ENCODE measurements at regions not wholly inside any gene's neighbourhood (a gene's known extent, or its start where the extent isn't known, plus 50 kb on each side); places are given as distances from the start of the nearest gene placed in this dataset.

DNA sequence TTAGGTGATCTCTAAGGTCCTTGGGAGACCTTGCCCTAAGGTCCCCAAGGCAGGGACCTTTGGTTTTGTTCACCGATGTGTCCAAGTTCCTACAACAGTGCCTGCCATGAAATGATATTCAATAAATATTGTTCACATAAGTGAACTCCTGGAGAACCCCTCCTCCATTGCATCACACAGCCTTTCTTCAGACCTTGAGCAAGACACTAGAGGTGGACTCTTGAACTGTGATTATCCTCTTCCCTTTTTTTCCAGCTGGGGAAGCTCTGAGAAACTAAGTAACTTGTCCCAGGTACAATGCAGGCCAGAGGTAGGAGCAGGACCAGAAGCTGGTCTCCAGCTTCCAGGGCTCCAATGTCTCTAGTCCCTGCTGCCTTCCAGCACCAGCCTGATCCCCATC lies 76.6 kb upstream of the LMO1 start:
- in situ Hi-C loops (cut with HindIII; ENCODE audit: low sequenced_read_pairs), result no loop called here
- no peak overlapping the region for H3K4me3 ChIP-seq (ENCODE audit: low read depth, low read length)
- no peak for TF ChIP-seq CTCF (IDR thresholded peaks at IDR 0.05; ENCODE audit: low read depth, low read length)
- DNase-seq (ENCODE audit: low read depth, low spot score), result no peak

DNA sequence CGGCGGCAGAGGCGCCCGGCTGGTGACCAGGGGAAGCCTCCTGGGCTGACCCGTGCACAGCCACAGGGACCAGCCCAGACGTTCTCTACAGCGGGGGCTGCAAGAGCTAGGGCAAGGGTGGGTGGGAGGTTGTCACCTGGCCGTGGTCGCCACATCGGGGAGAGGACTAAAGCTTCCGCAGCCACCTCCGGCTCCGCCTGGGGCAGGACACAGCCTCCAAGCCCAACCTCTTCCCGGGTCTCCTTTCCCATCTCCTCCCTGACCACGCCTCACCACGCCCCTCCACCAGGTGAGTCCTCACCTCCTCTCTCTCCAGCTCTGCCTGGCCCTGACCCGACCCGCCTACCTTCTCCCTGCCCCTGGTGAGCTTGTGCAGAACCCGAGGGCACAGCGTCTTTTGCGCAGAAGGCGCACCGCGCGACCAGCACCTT lies 75.9 kb upstream of the LMO1 start:
- no peak for DNase-seq (ENCODE audit: low read depth, low spot score)
- no peak overlapping the region for H3K4me3 ChIP-seq (ENCODE audit: low read depth, low read length)
- no peak for TF ChIP-seq CTCF (IDR thresholded peaks at IDR 0.05; ENCODE audit: low read depth, low read length)
- in situ Hi-C loops (cut with HindIII; ENCODE audit: low sequenced_read_pairs), result no loop called here

DNA sequence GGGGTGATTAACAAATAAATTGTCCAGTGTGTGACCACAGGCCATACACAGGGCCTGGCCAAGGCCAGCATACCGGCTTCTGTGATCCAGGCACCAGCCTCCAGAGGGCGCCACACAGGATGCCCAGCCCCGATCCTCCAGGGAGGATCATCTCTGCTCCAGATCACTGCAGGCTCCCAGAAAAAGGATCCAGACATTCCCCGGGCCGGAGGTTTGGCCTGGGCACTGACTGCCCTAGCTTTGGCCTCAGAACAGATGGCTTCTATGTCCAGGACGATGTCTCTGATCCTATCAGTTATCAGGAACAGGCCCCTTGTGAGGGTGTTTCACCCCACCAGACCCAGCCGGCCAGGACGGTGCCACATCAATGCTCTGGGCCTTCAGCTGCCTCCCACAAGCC lies 74.5 kb upstream of the LMO1 start:
- DNase-seq (ENCODE audit: low read depth, low spot score), result peak; percentile 19
- in situ Hi-C loops (cut with HindIII; ENCODE audit: low sequenced_read_pairs), result no loop called here
- peak; percentile 84 for TF ChIP-seq CTCF (IDR thresholded peaks at IDR 0.05; ENCODE audit: low read depth, low read length)
- no peak overlapping the region for H3K4me3 ChIP-seq (ENCODE audit: low read depth, low read length)

DNA sequence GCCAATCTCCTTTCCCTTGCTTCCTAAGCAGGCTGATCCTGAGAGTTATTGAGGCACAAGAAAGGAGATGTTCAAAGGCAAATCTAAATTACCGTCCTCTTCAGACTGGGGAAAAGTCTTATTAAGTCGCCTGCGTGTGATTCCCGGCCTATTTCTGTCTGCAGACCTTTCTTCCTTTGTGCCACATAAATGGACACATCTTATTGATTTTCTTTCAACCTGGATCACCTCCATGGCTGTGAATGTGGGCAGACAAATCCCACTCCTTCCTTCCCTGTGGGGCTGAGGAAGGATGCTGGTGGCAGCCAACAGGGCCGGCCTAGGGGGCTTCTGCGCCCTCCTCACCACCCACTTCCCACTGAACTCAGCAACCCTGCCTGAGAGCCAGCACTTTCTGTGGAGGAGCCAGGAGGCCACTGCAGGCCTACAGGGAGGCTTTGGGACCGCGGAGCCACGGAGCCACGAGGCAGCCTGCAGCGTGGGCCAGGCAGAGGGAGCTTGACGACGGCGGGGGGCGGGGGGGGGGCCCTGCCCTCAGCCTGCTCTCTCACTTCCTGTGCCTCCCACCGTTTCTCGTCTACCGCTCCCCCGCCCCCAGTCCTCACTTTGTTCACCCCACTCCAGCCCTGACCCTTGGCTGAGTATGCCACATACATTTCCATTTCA lies 73.6 kb upstream of the LMO1 start:
- no peak for TF ChIP-seq CTCF (IDR thresholded peaks at IDR 0.05; ENCODE audit: low read depth, low read length)

GRCh38 chr11:8336356-8337129 lies 72.9 kb upstream of the LMO1 start:
- in situ Hi-C loops (cut with HindIII; ENCODE audit: low sequenced_read_pairs), result no loop called here
- no peak for TF ChIP-seq CTCF (IDR thresholded peaks at IDR 0.05; ENCODE audit: low read depth, low read length)

More for the DNA sequence above, 73.6 kb upstream of the LMO1 start:
- in situ Hi-C loops (cut with HindIII; ENCODE audit: low sequenced_read_pairs), result no loop called here
- DNase-seq (ENCODE audit: low read depth, low spot score), result no peak
- H3K4me3 ChIP-seq (ENCODE audit: low read depth, low read length), result no peak overlapping the region

GRCh38 chr11:8335683-8336082 lies 72.0 kb upstream of the LMO1 start:
- no peak overlapping the region for H3K4me3 ChIP-seq (ENCODE audit: low read depth, low read length)
- DNase-seq (ENCODE audit: low read depth, low spot score), result no peak
- in situ Hi-C loops (cut with HindIII; ENCODE audit: low sequenced_read_pairs), result no loop called here
- no peak for TF ChIP-seq CTCF (IDR thresholded peaks at IDR 0.05; ENCODE audit: low read depth, low read length)

More at GRCh38 chr11:8336356-8337129, 72.9 kb upstream of the LMO1 start:
- no peak for DNase-seq (ENCODE audit: low read depth, low spot score)
- no peak overlapping the region for H3K4me3 ChIP-seq (ENCODE audit: low read depth, low read length)

All from astrocyte of the spinal cord (primary cell).